ENCODE measurements at regions not wholly inside any gene's neighbourhood (a gene's known extent, or its start where the extent isn't known, plus 50 kb on each side); places are given as distances from the start of the nearest gene placed in this dataset.
A peak's percentile ranks its signal among the peaks of the same experiment; 100 is the strongest.

GRCh38 chr13:54029226-54029625 lies 1000.6 kb downstream of the OLFM4 start:
- Histone ChIP-seq H3K27ac (ENCODE audit: extremely low read depth, low read depth, low read length) (no peak overlapping the region), H3K4me3 (ENCODE audit: low read depth, low read length) (no peak overlapping the region), H3K4me1 (ENCODE audit: control insufficient read depth, insufficient read depth, low read length) (no peaks in the 10 kb centered on the region), H3K9me3 (ENCODE audit: control insufficient read depth, insufficient read depth, low read depth, low read length) (no peaks in the 10 kb centered on the region), H3K36me3 (ENCODE audit: control insufficient read depth in 2 of 2, insufficient read depth in 1 of 2, low read length in 2 of 2) (no peaks in the 10 kb centered on the region)
- TF ChIP-seq ZNF785 (tag by site-specific recombination; IDR thresholded peaks at IDR 0.05) (no peak), SCRT2 (tag by site-specific recombination; IDR thresholded peaks at IDR 0.05) (peak; percentile 57; the same call in 1 of the 2 replicates)
- ChIA-PET POLR2A (no interaction called here), CTCF (no interaction called here)

GRCh38 chr13:54029720-54030119 lies 1001.1 kb downstream of the OLFM4 start:
- Histone ChIP-seq H3K4me1 (ENCODE audit: control insufficient read depth, insufficient read depth, low read length) (no peaks in the 10 kb centered on the region), H3K27ac (ENCODE audit: extremely low read depth, low read depth, low read length) (no peak overlapping the region), H3K36me3 (ENCODE audit: control insufficient read depth in 2 of 2, insufficient read depth in 1 of 2, low read length in 2 of 2) (no peaks in the 10 kb centered on the region), H3K4me3 (ENCODE audit: low read depth, low read length) (no peak overlapping the region), H3K9me3 (ENCODE audit: control insufficient read depth, insufficient read depth, low read depth, low read length) (no peaks in the 10 kb centered on the region)
- TF ChIP-seq ZNF184 (tag by site-specific recombination; IDR thresholded peaks at IDR 0.05) (no peak), ZNF791 (tag by site-specific recombination; IDR thresholded peaks at IDR 0.05) (no peak), ZBTB48 (tag by site-specific recombination; IDR thresholded peaks at IDR 0.05) (no peak), ZNF302 (tag by site-specific recombination; IDR thresholded peaks at IDR 0.05; ENCODE audit: low read depth) (no peak), ZNF843 (tag by site-specific recombination; IDR thresholded peaks at IDR 0.05) (no peak)
- TF ChIP-seq, protein P1, sequence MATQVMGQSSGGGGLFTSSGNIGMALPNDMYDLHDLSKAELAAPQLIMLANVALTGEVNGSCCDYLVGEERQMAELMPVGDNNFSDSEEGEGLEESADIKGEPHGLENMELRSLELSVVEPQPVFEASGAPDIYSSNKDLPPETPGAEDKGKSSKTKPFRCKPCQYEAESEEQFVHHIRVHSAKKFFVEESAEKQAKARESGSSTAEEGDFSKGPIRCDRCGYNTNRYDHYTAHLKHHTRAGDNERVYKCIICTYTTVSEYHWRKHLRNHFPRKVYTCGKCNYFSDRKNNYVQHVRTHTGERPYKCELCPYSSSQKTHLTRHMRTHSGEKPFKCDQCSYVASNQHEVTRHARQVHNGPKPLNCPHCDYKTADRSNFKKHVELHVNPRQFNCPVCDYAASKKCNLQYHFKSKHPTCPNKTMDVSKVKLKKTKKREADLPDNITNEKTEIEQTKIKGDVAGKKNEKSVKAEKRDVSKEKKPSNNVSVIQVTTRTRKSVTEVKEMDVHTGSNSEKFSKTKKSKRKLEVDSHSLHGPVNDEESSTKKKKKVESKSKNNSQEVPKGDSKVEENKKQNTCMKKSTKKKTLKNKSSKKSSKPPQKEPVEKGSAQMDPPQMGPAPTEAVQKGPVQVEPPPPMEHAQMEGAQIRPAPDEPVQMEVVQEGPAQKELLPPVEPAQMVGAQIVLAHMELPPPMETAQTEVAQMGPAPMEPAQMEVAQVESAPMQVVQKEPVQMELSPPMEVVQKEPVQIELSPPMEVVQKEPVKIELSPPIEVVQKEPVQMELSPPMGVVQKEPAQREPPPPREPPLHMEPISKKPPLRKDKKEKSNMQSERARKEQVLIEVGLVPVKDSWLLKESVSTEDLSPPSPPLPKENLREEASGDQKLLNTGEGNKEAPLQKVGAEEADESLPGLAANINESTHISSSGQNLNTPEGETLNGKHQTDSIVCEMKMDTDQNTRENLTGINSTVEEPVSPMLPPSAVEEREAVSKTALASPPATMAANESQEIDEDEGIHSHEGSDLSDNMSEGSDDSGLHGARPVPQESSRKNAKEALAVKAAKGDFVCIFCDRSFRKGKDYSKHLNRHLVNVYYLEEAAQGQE (tag by site-specific recombination; IDR thresholded peaks at IDR 0.05) = no peak
- ChIA-PET CTCF (no interaction called here), POLR2A (no interaction called here)

- CTCF ChIA-PET = no interaction called here
- no peak overlapping the region for H3K27ac ChIP-seq (ENCODE audit: extremely low read depth, low read depth, low read length)
- TF ChIP-seq, protein P2, sequence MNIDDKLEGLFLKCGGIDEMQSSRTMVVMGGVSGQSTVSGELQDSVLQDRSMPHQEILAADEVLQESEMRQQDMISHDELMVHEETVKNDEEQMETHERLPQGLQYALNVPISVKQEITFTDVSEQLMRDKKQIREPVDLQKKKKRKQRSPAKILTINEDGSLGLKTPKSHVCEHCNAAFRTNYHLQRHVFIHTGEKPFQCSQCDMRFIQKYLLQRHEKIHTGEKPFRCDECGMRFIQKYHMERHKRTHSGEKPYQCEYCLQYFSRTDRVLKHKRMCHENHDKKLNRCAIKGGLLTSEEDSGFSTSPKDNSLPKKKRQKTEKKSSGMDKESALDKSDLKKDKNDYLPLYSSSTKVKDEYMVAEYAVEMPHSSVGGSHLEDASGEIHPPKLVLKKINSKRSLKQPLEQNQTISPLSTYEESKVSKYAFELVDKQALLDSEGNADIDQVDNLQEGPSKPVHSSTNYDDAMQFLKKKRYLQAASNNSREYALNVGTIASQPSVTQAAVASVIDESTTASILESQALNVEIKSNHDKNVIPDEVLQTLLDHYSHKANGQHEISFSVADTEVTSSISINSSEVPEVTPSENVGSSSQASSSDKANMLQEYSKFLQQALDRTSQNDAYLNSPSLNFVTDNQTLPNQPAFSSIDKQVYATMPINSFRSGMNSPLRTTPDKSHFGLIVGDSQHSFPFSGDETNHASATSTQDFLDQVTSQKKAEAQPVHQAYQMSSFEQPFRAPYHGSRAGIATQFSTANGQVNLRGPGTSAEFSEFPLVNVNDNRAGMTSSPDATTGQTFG (tag by site-specific recombination; IDR thresholded peaks at IDR 0.05; ENCODE audit: borderline replicate concordance) = no peak
- TF ChIP-seq BCL6B (tag by site-specific recombination; IDR thresholded peaks at IDR 0.05) (no peak), ZNF433 (tag by site-specific recombination; IDR thresholded peaks at IDR 0.05; ENCODE audit: low read depth) (no peak), ZNF585B (tag by site-specific recombination; IDR thresholded peaks at IDR 0.05) (peak; percentile 65)
- H3K4me3 ChIP-seq (ENCODE audit: low read depth, low read length) = no peak overlapping the region
- POLR2A ChIA-PET = no interaction called here
- no peaks in the 10 kb centered on the region for H3K9me3 ChIP-seq (ENCODE audit: control insufficient read depth, insufficient read depth, low read depth, low read length)
- H3K4me1 ChIP-seq (ENCODE audit: control insufficient read depth, insufficient read depth, low read length) = no peaks in the 10 kb centered on the region
- H3K36me3 ChIP-seq (ENCODE audit: control insufficient read depth in 2 of 2, insufficient read depth in 1 of 2, low read length in 2 of 2) = no peaks in the 10 kb centered on the region
These were observed 1004.8 kb downstream of the OLFM4 start for GRCh38 chr13:54033323-54033861.
